MM.1S (cell line): ENCODE measurements at regions not wholly inside any gene's neighbourhood (a gene's known extent, or its start where the extent isn't known, plus 50 kb on each side); places are given as distances from the start of the nearest gene placed in this dataset.

Experiments used
- DNase-seq: peaks from one replicate; pipeline ENCODE4 v3.0.0-alpha.2; 2015
- H2AFZ ChIP-seq: fragments of 300-600 bp; sonication (generic); 2 replicates; pipeline ENCODE4 v1.6.0; 2016; ENCODE audit warnings: antibody characterized with exemption, low read length
- H3F3A ChIP-seq: fragments of 300-600 bp; sonication (generic); 2 replicates; pipeline ENCODE4 v1.6.1; 2016; ENCODE audit warnings: mild to moderate bottlenecking, antibody characterized with exemption, low read length, moderate library complexity, mixed read lengths; ENCODE audit not compliant: insufficient read depth
- H3K27ac ChIP-seq: fragments of 300-600 bp; sonication (generic); 2 replicates; pipeline ENCODE4 v1.5.1; 2016; ENCODE audit warnings: mild to moderate bottlenecking, low read length
- H3K27me3 ChIP-seq: fragments of 300-600 bp; sonication (generic); replicated peaks from 2 replicates; pipeline ENCODE4 v1.6.0; 2016; ENCODE audit warnings: low read length; ENCODE audit not compliant: insufficient read depth
- H3K36me3 ChIP-seq: fragments of 300-600 bp; sonication (generic); replicated peaks from 2 replicates; pipeline ENCODE4 v1.6.1; 2016; ENCODE audit warnings: mild to moderate bottlenecking, low read length, mixed read lengths; ENCODE audit not compliant: insufficient read depth
- H3K4me1 ChIP-seq: fragments of 300-600 bp; sonication (generic); 2 replicates; pipeline ENCODE4 v1.6.1; 2016; ENCODE audit warnings: low read length, mixed read lengths
- H3K4me2 ChIP-seq: fragments of 300-600 bp; sonication (generic); 2 replicates; pipeline ENCODE4 v1.6.0; 2016; ENCODE audit warnings: low read depth, low read length
- H3K4me3 ChIP-seq: fragments of 300-600 bp; sonication (generic); 2 replicates; pipeline ENCODE4 v1.5.1; 2016; ENCODE audit warnings: low read length, mixed read lengths
- H3K79me2 ChIP-seq: fragments of 300-600 bp; sonication (generic); 2 replicates; pipeline ENCODE4 v1.6.1; 2016; ENCODE audit warnings: mixed run types, low read length, mixed read lengths
- H3K9ac ChIP-seq: fragments of 300-600 bp; sonication (generic); 2 replicates; pipeline ENCODE4 v1.6.1; 2016; ENCODE audit warnings: low read length, mixed read lengths
- H3K9me2 ChIP-seq: fragments of 300-600 bp; sonication (generic); replicated peaks from 2 replicates; pipeline ENCODE4 v1.6.1; 2016; ENCODE audit warnings: mild to moderate bottlenecking, low read length, mixed read lengths; ENCODE audit not compliant: insufficient read depth
- H3K9me3 ChIP-seq: fragments of 300-600 bp; sonication (generic); replicated peaks from 2 replicates; pipeline ENCODE4 v1.6.1; 2016; ENCODE audit warnings: mild to moderate bottlenecking, low read length, mixed read lengths; ENCODE audit not compliant: insufficient read depth
- H4K20me1 ChIP-seq: fragments of 300-600 bp; sonication (generic); 2 replicates; pipeline ENCODE4 v1.6.1; 2016; ENCODE audit warnings: mild to moderate bottlenecking, low read length, moderate library complexity, mixed read lengths; ENCODE audit not compliant: insufficient read depth
- CTCF ChIP-seq: fragments of 300-600 bp; sonication (generic); IDR thresholded peaks from 2 replicates; pipeline ENCODE4 v1.5.1; 2016; ENCODE audit warnings: antibody characterized with exemption, low read length, mixed read lengths
- EZH2 ChIP-seq: fragments of 300-600 bp; sonication (generic); optimal IDR thresholded peaks from 2 replicates; pipeline ENCODE3; 2017; ENCODE audit warnings: low read depth, mild to moderate bottlenecking, antibody characterized with exemption, low read length, mixed read lengths
- EZH2phosphoT487 ChIP-seq: fragments of 300-600 bp; sonication (generic); IDR thresholded peaks from 2 replicates; pipeline ENCODE4 v1.6.1; 2018; ENCODE audit warnings: antibody characterized with exemption, low read length

- H3K9me3 ChIP-seq: no peaks in the 10 kb centered on the region
- no peaks in the 10 kb centered on the region for H3K4me1 ChIP-seq
- H3K36me3 ChIP-seq: no peaks in the 10 kb centered on the region
- no peak overlapping the region for H3K27ac ChIP-seq
- H3K4me2 ChIP-seq: no peak overlapping the region
- H3F3A ChIP-seq: no peaks in the 10 kb centered on the region
- H3K79me2 ChIP-seq: no peaks in the 10 kb centered on the region
- no peak overlapping the region for H2AFZ ChIP-seq
- H3K9ac ChIP-seq: no peak overlapping the region
- H3K27me3 ChIP-seq: no peaks in the 10 kb centered on the region
- DNase-seq: no peak
- no peaks in the 10 kb centered on the region for H4K20me1 ChIP-seq
- H3K9me2 ChIP-seq: no peaks in the 10 kb centered on the region
- TF ChIP-seq CTCF (no peak), EZH2phosphoT487 (no peak), EZH2 (no peak)
- no peak overlapping the region for H3K4me3 ChIP-seq
These were observed 120.4 kb upstream of the RHOBTB1 start for GRCh38 chr10:61064356-61064755.

- H3K9me3 ChIP-seq: no peaks in the 10 kb centered on the region
- no peak overlapping the region for H3K9ac ChIP-seq
- H3K4me3 ChIP-seq: no peak overlapping the region
- no peaks in the 10 kb centered on the region for H3F3A ChIP-seq
- no peak overlapping the region for H2AFZ ChIP-seq
- TF ChIP-seq EZH2phosphoT487 (no peak), CTCF (no peak), EZH2 (no peak)
- no peak overlapping the region for H3K4me2 ChIP-seq
- H3K9me2 ChIP-seq: no peaks in the 10 kb centered on the region
- DNase-seq: no peak
- H3K27me3 ChIP-seq: no peaks in the 10 kb centered on the region
- no peaks in the 10 kb centered on the region for H4K20me1 ChIP-seq
- no peaks in the 10 kb centered on the region for H3K79me2 ChIP-seq
- H3K27ac ChIP-seq: no peak overlapping the region
- no peaks in the 10 kb centered on the region for H3K4me1 ChIP-seq
- H3K36me3 ChIP-seq: no peaks in the 10 kb centered on the region
These were observed 119.9 kb upstream of the RHOBTB1 start for GRCh38 chr10:61063901-61064300.

- Histone ChIP-seq H3K9ac (no peak overlapping the region), H3K79me2 (no peaks in the 10 kb centered on the region), H3K4me3 (no peak overlapping the region), H3K36me3 (no peaks in the 10 kb centered on the region), H4K20me1 (no peaks in the 10 kb centered on the region), H3K27ac (no peak overlapping the region), H2AFZ (no peak overlapping the region), H3F3A (no peaks in the 10 kb centered on the region), H3K9me2 (no peaks in the 10 kb centered on the region), H3K27me3 (no peaks in the 10 kb centered on the region), H3K4me1 (no peaks in the 10 kb centered on the region), H3K9me3 (no peaks in the 10 kb centered on the region), H3K4me2 (no peak overlapping the region)
- no peak for TF ChIP-seq CTCF
- no peak for DNase-seq
These were observed 119.0 kb upstream of the RHOBTB1 start for GRCh38 chr10:61063034-61063433.
